ENCODE measurements at regions not wholly inside any gene's neighbourhood (a gene's known extent, or its start where the extent isn't known, plus 50 kb on each side); places are given as distances from the start of the nearest gene placed in this dataset.

GRCh38 chr2:59206361-59206760, 965.2 kb upstream of the FANCL start:
- TF ChIP-seq ZNF70 (CRISPR knock-in tag; IDR thresholded peaks at IDR 0.05) (no peak), PPARA (CRISPR knock-in tag; IDR thresholded peaks at IDR 0.05; ENCODE audit: borderline replicate concordance) (no peak), ZNF565 (CRISPR knock-in tag; conservative IDR thresholded peaks at IDR 0.05; ENCODE audit: low read depth) (no peak), PATZ1 (CRISPR knock-in tag; IDR thresholded peaks at IDR 0.05; ENCODE audit: borderline replicate concordance) (no peak)
- ATAC-seq = no peak

- no peak for ATAC-seq
- TF ChIP-seq POU6F1 (CRISPR knock-in tag; IDR thresholded peaks at IDR 0.05; ENCODE audit: borderline replicate concordance, low read depth) (no peak), ZNF70 (CRISPR knock-in tag; IDR thresholded peaks at IDR 0.05) (no peak), GLIS3 (CRISPR knock-in tag; IDR thresholded peaks at IDR 0.05) (no peak), ZFP30 (CRISPR knock-in tag; IDR thresholded peaks at IDR 0.05) (no peak), CSDC2 (CRISPR knock-in tag; IDR thresholded peaks at IDR 0.05) (no peak), ISL1 (CRISPR knock-in tag; IDR thresholded peaks at IDR 0.05) (no peak), ZC3H10 (CRISPR knock-in tag; IDR thresholded peaks at IDR 0.05) (no peak), PPARA (CRISPR knock-in tag; IDR thresholded peaks at IDR 0.05; ENCODE audit: borderline replicate concordance) (no peak)
Measured at GRCh38 chr2:59204040-59204439, 962.9 kb upstream of the FANCL start.

GRCh38 chr2:59196491-59196890, 955.4 kb upstream of the FANCL start:
- no peak for ATAC-seq
- no peak for TF ChIP-seq TOX (CRISPR knock-in tag; IDR thresholded peaks at IDR 0.05; ENCODE audit: borderline replicate concordance)
- no peak for TF ChIP-seq GLIS3 (CRISPR knock-in tag; IDR thresholded peaks at IDR 0.05)
- TF ChIP-seq OSR1 (CRISPR knock-in tag; IDR thresholded peaks at IDR 0.05) = no peak
- TF ChIP-seq ZNF8 (CRISPR knock-in tag; IDR thresholded peaks at IDR 0.05) = no peak

DNA sequence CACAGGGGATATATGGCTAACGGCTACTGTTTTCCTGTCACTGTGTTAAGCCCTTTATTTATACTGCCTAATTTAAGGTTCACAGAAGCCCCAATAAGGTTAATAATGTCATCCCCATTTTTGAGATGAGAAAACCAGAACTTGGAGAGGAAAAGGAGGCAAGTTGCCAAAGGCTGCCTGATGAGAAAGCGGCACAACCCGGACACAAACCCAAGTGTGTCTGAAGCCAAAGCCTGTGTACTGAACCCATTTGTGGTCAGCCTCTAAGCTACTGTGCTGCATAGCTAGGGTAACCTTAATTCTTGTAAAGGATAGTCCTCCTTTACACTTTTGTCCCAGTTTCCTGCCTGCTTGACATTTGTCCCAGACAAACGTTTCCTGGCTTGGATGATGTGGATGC, 954.7 kb upstream of the FANCL start:
- ATAC-seq = no peak
- TF ChIP-seq ZNF70 (CRISPR knock-in tag; IDR thresholded peaks at IDR 0.05) (no peak), ISL1 (CRISPR knock-in tag; IDR thresholded peaks at IDR 0.05) (no peak), SNAI2 (CRISPR knock-in tag; IDR thresholded peaks at IDR 0.05) (no peak), ZFP30 (CRISPR knock-in tag; IDR thresholded peaks at IDR 0.05) (no peak), ZNF565 (CRISPR knock-in tag; conservative IDR thresholded peaks at IDR 0.05; ENCODE audit: low read depth) (no peak), GLIS3 (CRISPR knock-in tag; IDR thresholded peaks at IDR 0.05) (no peak), TCF4 (CRISPR knock-in tag; IDR thresholded peaks at IDR 0.05; ENCODE audit: borderline replicate concordance) (no peak), CSRNP3 (CRISPR knock-in tag; IDR thresholded peaks at IDR 0.05) (no peak), TSHZ2 (CRISPR knock-in tag; IDR thresholded peaks at IDR 0.05) (no peak)
- TF ChIP-seq, protein P1, sequence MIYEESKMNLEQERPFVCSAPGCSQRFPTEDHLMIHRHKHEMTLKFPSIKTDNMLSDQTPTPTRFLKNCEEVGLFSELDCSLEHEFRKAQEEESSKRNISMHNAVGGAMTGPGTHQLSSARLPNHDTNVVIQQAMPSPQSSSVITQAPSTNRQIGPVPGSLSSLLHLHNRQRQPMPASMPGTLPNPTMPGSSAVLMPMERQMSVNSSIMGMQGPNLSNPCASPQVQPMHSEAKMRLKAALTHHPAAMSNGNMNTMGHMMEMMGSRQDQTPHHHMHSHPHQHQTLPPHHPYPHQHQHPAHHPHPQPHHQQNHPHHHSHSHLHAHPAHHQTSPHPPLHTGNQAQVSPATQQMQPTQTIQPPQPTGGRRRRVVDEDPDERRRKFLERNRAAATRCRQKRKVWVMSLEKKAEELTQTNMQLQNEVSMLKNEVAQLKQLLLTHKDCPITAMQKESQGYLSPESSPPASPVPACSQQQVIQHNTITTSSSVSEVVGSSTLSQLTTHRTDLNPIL (CRISPR knock-in tag; IDR thresholded peaks at IDR 0.05; ENCODE audit: low read depth) = no peak
